ENCODE measurements at regions not wholly inside any gene's neighbourhood (a gene's known extent, or its start where the extent isn't known, plus 50 kb on each side); places are given as distances from the start of the nearest gene placed in this dataset.
"Not testable (repeated sequence)": the region's sequence is repeated elsewhere in the genome, so short reads cannot be mapped to it uniquely, and the experiment has no call there.

GRCh38 chr10:83516788-83517187 is 622.5 kb upstream of the GHITM start:
- no peaks in the 10 kb centered on the region for H4K20me1 ChIP-seq (ENCODE audit: low read length)
- H2AFZ ChIP-seq (ENCODE audit: low read length), result no peak overlapping the region
- H3K4me3 ChIP-seq (ENCODE audit: low read length), result no peak overlapping the region
- intact Hi-C loops (cut with micrococcal nuclease), result no loop called here
- no peaks in the 10 kb centered on the region for H3K79me2 ChIP-seq (ENCODE audit: low read length)
- H3K36me3 ChIP-seq (ENCODE audit: low read depth, low read length), result no peaks in the 10 kb centered on the region
- H3K4me1 ChIP-seq (ENCODE audit: insufficient read depth, low read length), result no peaks in the 10 kb centered on the region
- no peak for ATAC-seq
- BruUV-seq (replicated peaks), result no TSS peak
- H3K4me2 ChIP-seq (ENCODE audit: low read length), result no peak overlapping the region
- no peaks in the 10 kb centered on the region for H3K9me3 ChIP-seq (ENCODE audit: low read length)
- no peak for TF ChIP-seq EZH2 (IDR thresholded peaks at IDR 0.05; ENCODE audit: low read length, unreplicated experiment)
- no peaks in the 10 kb centered on the region for H3K9me2 ChIP-seq (replicated peaks; ENCODE audit: low read length)
- no peak overlapping the region for H3K27ac ChIP-seq (ENCODE audit: low read length)
- no peak overlapping the region for H3K9ac ChIP-seq (ENCODE audit: low read length)
- H3F3A ChIP-seq (ENCODE audit: low read length, unreplicated experiment), result no peaks in the 10 kb centered on the region
- no peaks in the 10 kb centered on the region for H3K27me3 ChIP-seq (ENCODE audit: low read length)
- ChIA-PET POLR2A (ENCODE audit: unreplicated experiment) (no interaction called here), CTCF (no interaction called here)
- no peak for DNase-seq

GRCh38 chr10:83517456-83517855 is 621.9 kb upstream of the GHITM start:
- ChIA-PET POLR2A (ENCODE audit: unreplicated experiment) (no interaction called here), CTCF (no interaction called here)
- TF ChIP-seq CTCF (conservative IDR thresholded peaks at IDR 0.05; ENCODE audit: low read depth, low read length), result no peak
- TF ChIP-seq EZH2phosphoT487 (IDR thresholded peaks at IDR 0.05; ENCODE audit: borderline replicate concordance, low read length), result no peak
- no peak for TF ChIP-seq EZH2 (IDR thresholded peaks at IDR 0.05; ENCODE audit: low read length, unreplicated experiment)
- no peak overlapping the region for H3K4me2 ChIP-seq (ENCODE audit: low read length)
- H4K20me1 ChIP-seq (ENCODE audit: low read length), result no peaks in the 10 kb centered on the region
- H3K79me2 ChIP-seq (ENCODE audit: low read length), result no peaks in the 10 kb centered on the region
- H3K4me1 ChIP-seq (ENCODE audit: insufficient read depth, low read length), result no peaks in the 10 kb centered on the region
- no peak overlapping the region for H2AFZ ChIP-seq (ENCODE audit: low read length)
- no peaks in the 10 kb centered on the region for H3K9me3 ChIP-seq (ENCODE audit: low read length)
- DNase-seq, result no peak
- intact Hi-C loops (cut with micrococcal nuclease), result no loop called here
- no peaks in the 10 kb centered on the region for H3K36me3 ChIP-seq (ENCODE audit: low read depth, low read length)
- H3K9me2 ChIP-seq (replicated peaks; ENCODE audit: low read length), result no peaks in the 10 kb centered on the region
- BruUV-seq (replicated peaks), result no TSS peak
- no peaks in the 10 kb centered on the region for H3K27me3 ChIP-seq (ENCODE audit: low read length)
- ATAC-seq, result no peak
- no peak overlapping the region for H3K9ac ChIP-seq (ENCODE audit: low read length)
- no peak overlapping the region for H3K4me3 ChIP-seq (ENCODE audit: low read length)
- H3F3A ChIP-seq (ENCODE audit: low read length, unreplicated experiment), result no peaks in the 10 kb centered on the region
- no peak overlapping the region for H3K27ac ChIP-seq (ENCODE audit: low read length)

GRCh38 chr10:83518779-83519178 is 620.5 kb upstream of the GHITM start:
- no peak overlapping the region for H3K27ac ChIP-seq (ENCODE audit: low read length)
- H3K9me3 ChIP-seq (ENCODE audit: low read length), result no peaks in the 10 kb centered on the region
- no peak for DNase-seq
- no peaks in the 10 kb centered on the region for H3K4me1 ChIP-seq (ENCODE audit: insufficient read depth, low read length)
- H3K9me2 ChIP-seq (replicated peaks; ENCODE audit: low read length), result no peaks in the 10 kb centered on the region
- H3K4me3 ChIP-seq (ENCODE audit: low read length), result no peak overlapping the region
- TF ChIP-seq CTCF (conservative IDR thresholded peaks at IDR 0.05; ENCODE audit: low read depth, low read length) (no peak), EZH2 (IDR thresholded peaks at IDR 0.05; ENCODE audit: low read length, unreplicated experiment) (no peak), EZH2phosphoT487 (IDR thresholded peaks at IDR 0.05; ENCODE audit: borderline replicate concordance, low read length) (no peak)
- H3K9ac ChIP-seq (ENCODE audit: low read length), result no peak overlapping the region
- no peaks in the 10 kb centered on the region for H3K36me3 ChIP-seq (ENCODE audit: low read depth, low read length)
- H3K4me2 ChIP-seq (ENCODE audit: low read length), result no peak overlapping the region
- H4K20me1 ChIP-seq (ENCODE audit: low read length), result no peaks in the 10 kb centered on the region
- ATAC-seq, result no peak
- CTCF ChIA-PET, result no interaction called here
- H3F3A ChIP-seq (ENCODE audit: low read length, unreplicated experiment), result no peaks in the 10 kb centered on the region
- POLR2A ChIA-PET (ENCODE audit: unreplicated experiment), result no interaction called here
- no peak overlapping the region for H2AFZ ChIP-seq (ENCODE audit: low read length)
- no peaks in the 10 kb centered on the region for H3K79me2 ChIP-seq (ENCODE audit: low read length)
- no TSS peak for BruUV-seq (replicated peaks)
- no peaks in the 10 kb centered on the region for H3K27me3 ChIP-seq (ENCODE audit: low read length)
- intact Hi-C loops (cut with micrococcal nuclease), result no loop called here

- H4K20me1 ChIP-seq (ENCODE audit: low read length); H3K4me1 ChIP-seq (ENCODE audit: insufficient read depth, low read length); H3K27me3 ChIP-seq (ENCODE audit: low read length); H2AFZ ChIP-seq (ENCODE audit: low read length); H3K9me2 ChIP-seq (replicated peaks; ENCODE audit: low read length); POLR2A ChIA-PET (ENCODE audit: unreplicated experiment); H3K4me2 ChIP-seq (ENCODE audit: low read length); BruUV-seq (replicated peaks); H3K27ac ChIP-seq (ENCODE audit: low read length); H3K9ac ChIP-seq (ENCODE audit: low read length); H3K79me2 ChIP-seq (ENCODE audit: low read length); H3K36me3 ChIP-seq (ENCODE audit: low read depth, low read length); DNase-seq; ATAC-seq; intact Hi-C loops (cut with micrococcal nuclease); H3F3A ChIP-seq (ENCODE audit: low read length, unreplicated experiment); CTCF ChIA-PET; H3K9me3 ChIP-seq (ENCODE audit: low read length); H3K4me3 ChIP-seq (ENCODE audit: low read length): not testable (repeated sequence)
These were observed 618.9 kb upstream of the GHITM start for GRCh38 chr10:83520386-83520785.

Data from PC-3 (cell line).